Body of pancreas (tissue), 4 donors: ENCODE measurements at regions not wholly inside any gene's neighbourhood (a gene's known extent, or its start where the extent isn't known, plus 50 kb on each side); places are given as distances from the start of the nearest gene placed in this dataset.

Experiments
- ATAC-seq: fragments of 150-250 bp; one replicate; pipeline ENCODE4 v1.9.1; 2016
- DNase-seq, 4 donors: peaks; one replicate each; pipeline ENCODE4 v3.0.0-alpha.2; 2019
- H3K27ac ChIP-seq, 4 donors: fragments of 200-600 bp; sonication (generic); 1 replicate in 3 of 4; 2 replicates in 1 of 4; pipeline versions ENCODE4 v1.5.1 to v1.6.1; 2016 to 2019; ENCODE audit warnings: mild to moderate bottlenecking in 1 of 4, mixed read lengths in 1 of 4, moderate library complexity in 1 of 4
- H3K27me3 ChIP-seq, 2 donors: fragments of 200-600 bp; sonication (generic); one replicate each; pipeline ENCODE4 v1.6.0; 2016; ENCODE audit warnings: mild to moderate bottlenecking in 1 of 2
- H3K36me3 ChIP-seq, 2 donors: fragments of 200-600 bp; sonication (generic); replicated peaks in 1 of 2; 2 replicates each; pipeline ENCODE4 v1.5.1; 2016; ENCODE audit warnings: low read depth in 2 of 2; ENCODE audit not compliant: insufficient read depth in 1 of 2
- H3K4me1 ChIP-seq: fragments of 200-600 bp; sonication (generic); one replicate; pipeline ENCODE4 v1.6.0; 2016
- H3K4me3 ChIP-seq, 2 donors: fragments of 200-600 bp; sonication (generic); 1 replicate in 1 of 2; 2 replicates in 1 of 2; pipeline ENCODE4 v1.5.1; 2016 to 2019
- H3K9me3 ChIP-seq, 3 donors: fragments of 200-600 bp; sonication (generic); 1 replicate in 2 of 3; 2 replicates in 1 of 3; pipeline ENCODE4 v1.5.1; 2016
- POLR2A ChIP-seq, 3 donors: fragments of 450-650 bp; IDR thresholded peaks; one replicate each; pipeline ENCODE4 v1.6.1; 2016; ENCODE audit warnings: antibody characterized with exemption in 3 of 3, mild to moderate bottlenecking in 2 of 3
- WGBS, 2 donors: methylation state at CpG; one replicate each; pipeline ENCODE4 v1.1.5; 2017; 5-methylcytosine and 5-hydroxymethylcytosine counted together
- intact Hi-C: fragments of 100-400 bp; cut with DNase I; formaldehyde crosslinking; loops from one replicate; pipeline ENCODE4 v1.15.1; 2023
- TF ChIP-seq, protein P1 (sequence below), 7 experiments: fragments of 450-650 bp in 4 of 7; fragments of 200-600 bp in 3 of 7; sonication (generic) in 3 of 7; IDR thresholded peaks; one replicate each; pipeline ENCODE4 v1.5.1; 2016 to 2019; ENCODE audit warnings: antibody characterized with exemption in 7 of 7

DNA sequence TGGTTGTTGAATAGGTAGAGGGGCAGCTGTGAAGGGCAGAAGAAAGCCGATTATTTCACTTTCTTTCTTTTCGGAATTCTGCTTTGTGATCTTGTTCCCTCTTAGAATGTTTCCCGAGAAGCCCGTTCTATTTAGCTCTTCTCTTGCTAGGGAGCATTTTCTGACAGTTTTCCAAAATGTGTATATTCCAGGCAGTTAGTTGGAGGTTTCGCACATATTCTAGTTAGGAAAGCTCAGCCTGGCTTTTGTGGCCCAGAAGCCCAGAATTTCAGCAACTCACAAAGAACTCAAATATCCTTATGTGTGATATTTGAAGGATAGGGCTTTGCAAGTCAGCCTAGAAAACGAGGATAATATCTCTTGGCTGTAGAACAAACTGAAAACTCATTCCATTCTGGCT is 461.0 kb upstream of the C9orf72 start:
- intact Hi-C loops: no loop called here
- H3K36me3 ChIP-seq: no peaks in the 10 kb centered on the region
- H3K4me3 ChIP-seq: no peak overlapping the region
- H3K4me1 ChIP-seq: no peaks in the 10 kb centered on the region
- no peaks in the 10 kb centered on the region for H3K27me3 ChIP-seq
- WGBS, 2 donors: 37 to 49% methylated on average over 6 of the region's 6 CpGs
- ATAC-seq: no peak
- no peaks in the 10 kb centered on the region for H3K9me3 ChIP-seq
- no peak overlapping the region for H3K27ac ChIP-seq
- no peak for DNase-seq
- no peak for TF ChIP-seq POLR2A (IDR thresholded peaks at IDR 0.05)
- TF ChIP-seq, protein P1, sequence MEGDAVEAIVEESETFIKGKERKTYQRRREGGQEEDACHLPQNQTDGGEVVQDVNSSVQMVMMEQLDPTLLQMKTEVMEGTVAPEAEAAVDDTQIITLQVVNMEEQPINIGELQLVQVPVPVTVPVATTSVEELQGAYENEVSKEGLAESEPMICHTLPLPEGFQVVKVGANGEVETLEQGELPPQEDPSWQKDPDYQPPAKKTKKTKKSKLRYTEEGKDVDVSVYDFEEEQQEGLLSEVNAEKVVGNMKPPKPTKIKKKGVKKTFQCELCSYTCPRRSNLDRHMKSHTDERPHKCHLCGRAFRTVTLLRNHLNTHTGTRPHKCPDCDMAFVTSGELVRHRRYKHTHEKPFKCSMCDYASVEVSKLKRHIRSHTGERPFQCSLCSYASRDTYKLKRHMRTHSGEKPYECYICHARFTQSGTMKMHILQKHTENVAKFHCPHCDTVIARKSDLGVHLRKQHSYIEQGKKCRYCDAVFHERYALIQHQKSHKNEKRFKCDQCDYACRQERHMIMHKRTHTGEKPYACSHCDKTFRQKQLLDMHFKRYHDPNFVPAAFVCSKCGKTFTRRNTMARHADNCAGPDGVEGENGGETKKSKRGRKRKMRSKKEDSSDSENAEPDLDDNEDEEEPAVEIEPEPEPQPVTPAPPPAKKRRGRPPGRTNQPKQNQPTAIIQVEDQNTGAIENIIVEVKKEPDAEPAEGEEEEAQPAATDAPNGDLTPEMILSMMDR (IDR thresholded peaks at IDR 0.05): no peak

DNA sequence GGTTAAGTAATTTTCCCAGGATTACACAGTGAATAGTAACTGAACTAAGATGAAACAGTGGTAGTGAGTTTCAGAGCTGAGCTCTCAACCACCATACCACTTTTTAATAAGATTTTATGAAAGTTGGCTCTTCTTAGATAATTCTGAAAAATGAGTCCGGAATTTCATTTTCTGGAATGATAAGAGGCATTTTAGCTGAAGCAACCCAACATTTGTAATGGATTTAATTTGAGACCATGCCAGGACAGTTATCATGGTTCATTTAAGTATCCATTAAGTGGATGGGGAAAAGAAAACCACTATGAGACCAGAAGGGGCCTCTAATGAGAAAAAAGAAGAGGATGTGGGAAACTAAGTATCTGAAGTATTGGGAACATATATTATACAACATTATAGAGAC is 464.7 kb upstream of the C9orf72 start:
- TF ChIP-seq, protein P1 (IDR thresholded peaks at IDR 0.05): no peak
- Histone ChIP-seq H3K36me3 (no peaks in the 10 kb centered on the region), H3K27me3 (no peaks in the 10 kb centered on the region), H3K4me1 (no peaks in the 10 kb centered on the region), H3K4me3 (no peak overlapping the region), H3K9me3 (no peaks in the 10 kb centered on the region), H3K27ac (no peak overlapping the region)
- DNase-seq: no peak
- 26 to 28% methylated on average over 1 of the region's 1 CpG for WGBS, 2 donors
- intact Hi-C loops: no loop called here
- ATAC-seq: no peak

DNA sequence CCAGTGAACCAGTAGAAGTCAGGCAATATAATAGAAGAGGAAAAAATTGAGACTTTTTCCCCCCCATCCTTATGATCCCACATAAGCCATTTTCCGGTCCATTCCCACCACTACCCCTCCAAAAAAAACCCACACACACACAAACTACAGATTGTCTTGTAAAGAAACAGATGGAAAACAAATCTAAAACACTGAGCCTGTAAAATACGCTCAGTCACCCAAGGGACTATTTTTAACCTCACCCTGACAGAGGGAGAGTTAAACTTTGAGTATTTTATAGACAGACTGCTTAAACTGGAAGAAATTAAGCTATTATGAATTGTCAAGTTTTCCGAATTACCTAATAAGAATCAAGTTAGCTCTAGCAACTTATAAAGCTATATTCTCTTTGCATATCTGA is 471.8 kb upstream of the C9orf72 start:
- ATAC-seq (no peak), DNase-seq (no peak)
- H3K27me3 ChIP-seq: no peaks in the 10 kb centered on the region
- intact Hi-C loops: no loop called here
- no peak for TF ChIP-seq POLR2A (IDR thresholded peaks at IDR 0.05)
- TF ChIP-seq, protein P1 (IDR thresholded peaks at IDR 0.05): no peak
- H3K36me3 ChIP-seq: no peaks in the 10 kb centered on the region
- H3K4me3 ChIP-seq: no peak overlapping the region
- 63 to 79% methylated on average over 3 of the region's 3 CpGs for WGBS, 2 donors
- no peaks in the 10 kb centered on the region for H3K9me3 ChIP-seq
- H3K4me1 ChIP-seq: no peaks in the 10 kb centered on the region
- H3K27ac ChIP-seq: no peak overlapping the region

DNA sequence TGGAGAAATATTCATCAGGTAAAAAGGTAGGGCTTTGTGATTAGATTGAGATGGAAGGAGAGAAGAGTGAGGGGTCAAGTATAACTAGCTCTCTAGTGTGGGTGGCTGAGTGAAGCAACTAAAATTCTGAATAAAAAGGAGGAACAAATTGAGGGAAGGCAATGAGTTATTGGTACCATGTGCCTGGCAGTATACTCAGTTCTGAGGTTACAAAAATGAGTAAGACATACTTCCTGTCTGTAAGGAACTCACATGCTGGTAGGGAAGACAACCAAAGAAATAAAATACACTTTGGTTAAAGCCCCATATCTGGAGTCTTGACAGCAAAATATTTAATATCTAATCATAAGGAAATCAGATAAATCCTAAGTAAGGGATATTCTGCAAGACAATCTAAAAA is 476.8 kb upstream of the C9orf72 start:
- DNase-seq (no peak), ATAC-seq (no peak)
- intact Hi-C loops: no loop called here
- Histone ChIP-seq H3K27me3 (no peaks in the 10 kb centered on the region), H3K27ac (no peak overlapping the region), H3K4me1 (no peaks in the 10 kb centered on the region), H3K36me3 (no peaks in the 10 kb centered on the region), H3K9me3 (no peaks in the 10 kb centered on the region), H3K4me3 (no peak overlapping the region)
- no peak for TF ChIP-seq POLR2A (IDR thresholded peaks at IDR 0.05)
- TF ChIP-seq, protein P1 (IDR thresholded peaks at IDR 0.05): no peak

DNA sequence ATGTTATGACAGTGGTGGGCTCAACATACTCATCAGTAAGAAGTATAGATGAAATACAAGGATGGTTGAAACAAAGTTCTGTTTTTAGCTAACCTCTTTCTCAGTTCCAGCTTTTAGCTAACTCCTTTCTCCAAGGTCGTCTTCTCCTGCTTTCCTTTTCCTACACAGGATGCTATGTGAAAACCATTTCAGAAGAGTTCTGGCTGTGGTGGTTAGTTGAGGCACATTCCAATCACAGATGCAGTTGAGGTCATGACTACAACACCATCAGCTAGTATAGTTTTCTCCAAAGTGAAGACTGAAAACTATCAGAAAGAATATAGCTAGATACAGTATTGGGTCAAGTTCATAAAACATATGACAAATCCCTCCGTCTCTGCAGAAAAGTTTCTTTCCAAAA is 477.7 kb upstream of the C9orf72 start:
- Histone ChIP-seq H3K36me3 (no peaks in the 10 kb centered on the region), H3K27ac (no peak overlapping the region), H3K9me3 (no peaks in the 10 kb centered on the region), H3K4me3 (no peak overlapping the region), H3K27me3 (no peaks in the 10 kb centered on the region), H3K4me1 (no peaks in the 10 kb centered on the region)
- intact Hi-C loops: no loop called here
- no peak for ATAC-seq
- TF ChIP-seq, protein P1 (IDR thresholded peaks at IDR 0.05): no peak
- TF ChIP-seq POLR2A (IDR thresholded peaks at IDR 0.05): no peak
- no peak for DNase-seq
- 49 to 61% methylated on average over 2 of the region's 2 CpGs for WGBS, 2 donors
